Progenitor cell of endocrine pancreas (in vitro differentiated cells): ENCODE measurements at regions not wholly inside any gene's neighbourhood (a gene's known extent, or its start where the extent isn't known, plus 50 kb on each side); places are given as distances from the start of the nearest gene placed in this dataset.

Source experiments
- DNase-seq: peaks from one replicate; pipeline ENCODE4 v3.0.0; 2021; ENCODE audit warnings: low spot score; ENCODE audit not compliant: unreplicated experiment
- H3K27ac Mint-ChIP-seq: 2 replicates; pipeline ENCODE4 v1.8.0; 2021; ENCODE audit warnings: mild to moderate bottlenecking, moderate library complexity, mixed read lengths
- H3K27me3 Mint-ChIP-seq: 2 replicates; pipeline ENCODE4 v1.8.0; 2021; ENCODE audit warnings: mixed read lengths
- H3K36me3 Mint-ChIP-seq: 2 replicates; pipeline ENCODE4 v1.8.0; 2022; ENCODE audit warnings: mixed read lengths; ENCODE audit not compliant: insufficient read depth
- H3K4me1 Mint-ChIP-seq: 2 replicates; pipeline ENCODE4 v1.8.0; 2021; ENCODE audit warnings: low read depth, mixed read lengths
- H3K4me3 Mint-ChIP-seq: 2 replicates; pipeline ENCODE4 v1.8.0; 2021; ENCODE audit warnings: low read depth, mild to moderate bottlenecking, moderate library complexity, mixed read lengths
- H3K9me3 Mint-ChIP-seq: 2 replicates; pipeline ENCODE4 v1.8.0; 2021; ENCODE audit warnings: low read depth, mixed read lengths
- TF ChIP-seq, protein P1 (sequence below): fragments of 200-600 bp; sonication (generic); IDR thresholded peaks from one replicate; pipeline ENCODE4 v1.5.0; 2021; ENCODE audit warnings: antibody characterized with exemption, mild to moderate bottlenecking; ENCODE audit not compliant: unreplicated experiment

DNA sequence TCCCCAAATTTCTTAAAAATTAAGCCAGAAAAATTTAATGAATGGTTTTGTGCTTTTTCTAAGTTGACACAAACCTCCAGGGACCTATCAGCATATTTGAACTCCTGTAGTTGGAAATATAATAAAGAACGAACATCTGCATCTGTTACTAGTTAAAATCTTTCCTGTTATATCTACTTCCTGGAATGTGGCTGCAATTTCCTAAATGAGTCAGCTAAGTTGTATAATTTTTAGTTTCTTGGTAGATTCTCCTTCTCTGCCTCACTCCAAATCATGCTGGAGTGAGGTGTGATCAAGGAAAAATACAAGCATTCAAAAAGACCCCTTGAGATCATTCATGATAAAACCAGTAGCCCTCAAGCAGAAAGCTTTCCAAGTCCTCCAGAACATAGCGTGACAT lies 106.2 kb upstream of the MCTP2 start:
- Mint-ChIP-seq H3K27ac (no peak overlapping the region), H3K4me1 (no peaks in the 10 kb centered on the region)

GRCh38 chr15:94122516-94122915 lies 108.8 kb upstream of the MCTP2 start:
- Mint-ChIP-seq H3K27me3 (peaks cover 85% of the 10 kb centered on the region), H3K9me3 (no peaks in the 10 kb centered on the region), H3K4me3 (no peak overlapping the region), H3K36me3 (no peaks in the 10 kb centered on the region), H3K4me1 (no peaks in the 10 kb centered on the region), H3K27ac (no peak overlapping the region)
- TF ChIP-seq, protein P1, sequence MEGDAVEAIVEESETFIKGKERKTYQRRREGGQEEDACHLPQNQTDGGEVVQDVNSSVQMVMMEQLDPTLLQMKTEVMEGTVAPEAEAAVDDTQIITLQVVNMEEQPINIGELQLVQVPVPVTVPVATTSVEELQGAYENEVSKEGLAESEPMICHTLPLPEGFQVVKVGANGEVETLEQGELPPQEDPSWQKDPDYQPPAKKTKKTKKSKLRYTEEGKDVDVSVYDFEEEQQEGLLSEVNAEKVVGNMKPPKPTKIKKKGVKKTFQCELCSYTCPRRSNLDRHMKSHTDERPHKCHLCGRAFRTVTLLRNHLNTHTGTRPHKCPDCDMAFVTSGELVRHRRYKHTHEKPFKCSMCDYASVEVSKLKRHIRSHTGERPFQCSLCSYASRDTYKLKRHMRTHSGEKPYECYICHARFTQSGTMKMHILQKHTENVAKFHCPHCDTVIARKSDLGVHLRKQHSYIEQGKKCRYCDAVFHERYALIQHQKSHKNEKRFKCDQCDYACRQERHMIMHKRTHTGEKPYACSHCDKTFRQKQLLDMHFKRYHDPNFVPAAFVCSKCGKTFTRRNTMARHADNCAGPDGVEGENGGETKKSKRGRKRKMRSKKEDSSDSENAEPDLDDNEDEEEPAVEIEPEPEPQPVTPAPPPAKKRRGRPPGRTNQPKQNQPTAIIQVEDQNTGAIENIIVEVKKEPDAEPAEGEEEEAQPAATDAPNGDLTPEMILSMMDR: no peak
- DNase-seq: no peak

More for the DNA sequence above, 106.2 kb upstream of the MCTP2 start:
- TF ChIP-seq, protein P1: no peak
- H3K27me3 Mint-ChIP-seq: peaks cover 80% of the 10 kb centered on the region
- no peak for DNase-seq
- H3K4me3 Mint-ChIP-seq: no peak overlapping the region
- H3K9me3 Mint-ChIP-seq: no peaks in the 10 kb centered on the region
- no peaks in the 10 kb centered on the region for H3K36me3 Mint-ChIP-seq

DNA sequence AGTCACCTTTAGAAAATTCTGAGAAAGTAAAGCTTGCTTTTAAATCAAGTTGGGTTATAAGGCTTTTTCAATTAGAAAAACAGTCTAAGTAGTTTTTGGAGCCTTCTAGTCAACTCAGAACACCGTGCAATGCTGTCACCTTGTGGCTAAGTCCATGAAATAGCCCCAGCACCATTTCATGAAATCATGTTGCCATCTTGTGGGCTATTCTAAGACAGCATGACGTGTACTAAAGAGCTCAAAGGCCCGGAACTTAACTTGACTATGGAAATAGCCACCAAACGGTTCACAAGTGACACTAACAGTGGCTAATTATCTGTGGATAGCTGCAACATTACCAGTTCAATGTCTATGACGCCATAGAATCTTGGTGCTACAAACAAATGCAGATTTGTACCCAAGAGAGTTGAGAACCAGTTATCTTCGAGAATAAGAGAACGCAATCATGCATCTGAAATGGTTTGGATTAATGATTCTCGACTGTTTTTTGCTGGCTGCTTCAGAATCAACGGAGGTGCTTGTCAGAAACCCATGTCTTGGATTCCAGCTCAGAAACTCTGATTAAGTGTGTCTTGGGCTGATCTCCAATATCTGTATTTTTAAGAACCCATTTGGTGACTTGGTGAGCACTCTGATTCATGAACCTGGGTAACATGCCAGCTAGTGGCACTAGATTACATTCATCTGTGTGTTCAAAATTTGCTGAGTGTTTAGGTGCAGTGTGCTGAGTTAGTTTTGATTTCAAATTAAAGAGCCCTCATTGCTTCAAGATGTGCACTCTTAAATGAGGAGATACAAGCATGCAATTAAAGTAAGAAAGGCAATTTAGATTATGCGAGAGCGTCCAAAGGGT lies 111.2 kb upstream of the MCTP2 start:
- Mint-ChIP-seq H3K27me3 (peaks cover 68% of the 10 kb centered on the region), H3K36me3 (no peaks in the 10 kb centered on the region), H3K9me3 (peaks cover under 1% of the 10 kb centered on the region), H3K4me1 (no peaks in the 10 kb centered on the region), H3K27ac (no peak overlapping the region), H3K4me3 (no peak overlapping the region)
- peak; percentile 46 for DNase-seq
- TF ChIP-seq, protein P1: no peak

DNA sequence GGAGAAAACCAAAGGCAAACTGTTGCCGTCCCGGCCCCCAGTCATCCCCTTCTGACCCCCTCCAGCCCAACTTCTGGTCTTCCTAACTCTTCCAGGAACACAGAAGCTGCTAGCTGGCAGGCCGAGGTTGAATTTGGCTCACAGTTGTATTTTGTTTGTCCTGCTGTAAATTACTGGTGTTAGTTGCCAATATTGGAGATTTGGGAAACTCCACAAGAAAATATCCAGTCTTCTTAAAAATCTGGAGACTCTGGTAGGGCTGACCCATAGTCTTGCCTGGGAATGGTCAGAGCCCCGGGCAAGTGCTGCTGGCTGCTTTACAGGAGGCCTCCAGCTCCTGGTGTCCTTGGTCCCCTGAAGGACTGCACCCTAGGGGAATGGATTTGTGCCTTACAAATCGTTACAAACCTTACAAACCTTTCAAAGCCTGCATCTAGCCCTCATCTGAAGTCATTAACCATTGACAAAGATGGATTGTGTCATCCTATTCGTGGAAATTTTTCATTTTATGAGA lies 112.0 kb upstream of the MCTP2 start:
- peaks cover 9% of the 10 kb centered on the region for H3K9me3 Mint-ChIP-seq
- peaks cover 62% of the 10 kb centered on the region for H3K27me3 Mint-ChIP-seq
- no peaks in the 10 kb centered on the region for H3K36me3 Mint-ChIP-seq
- no peak for DNase-seq
- peaks cover 5% of the 10 kb centered on the region for H3K4me1 Mint-ChIP-seq
- no peak overlapping the region for H3K4me3 Mint-ChIP-seq
- H3K27ac Mint-ChIP-seq: no peak overlapping the region
- TF ChIP-seq, protein P1: no peak

DNA sequence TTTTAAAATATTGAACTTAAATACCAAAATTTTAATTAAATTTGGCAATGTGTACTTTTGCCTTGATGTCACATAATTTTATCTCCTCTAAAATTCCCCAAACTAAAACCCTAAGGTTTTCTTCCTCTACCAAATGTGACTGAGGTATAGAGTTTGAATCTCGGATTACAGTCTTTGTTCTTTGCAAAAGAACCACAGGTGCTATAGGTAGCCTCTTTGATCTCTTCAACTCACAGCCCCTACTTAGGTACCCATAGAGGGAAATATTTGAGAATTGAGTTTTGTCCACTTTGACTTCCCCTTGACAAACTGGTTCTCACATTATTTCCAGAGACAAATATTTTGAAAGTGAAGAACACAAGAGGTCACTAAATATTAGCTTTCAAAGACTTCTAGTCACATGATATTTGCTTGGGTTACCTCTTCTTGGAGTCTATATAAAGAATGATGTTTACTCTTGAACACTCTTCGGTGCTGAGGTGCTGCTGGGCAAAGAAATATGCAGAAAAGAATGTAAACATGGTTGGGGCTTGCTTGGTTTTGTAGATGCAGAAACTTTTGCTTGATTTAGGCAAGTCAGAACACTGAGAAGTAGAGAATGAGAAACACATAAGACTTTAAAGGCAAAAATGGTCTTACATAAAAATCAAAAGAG lies 120.8 kb upstream of the MCTP2 start:
- H3K27me3 Mint-ChIP-seq: peaks cover 17% of the 10 kb centered on the region
- TF ChIP-seq, protein P1: no peak
- no peak overlapping the region for H3K4me3 Mint-ChIP-seq
- peaks cover 40% of the 10 kb centered on the region for H3K4me1 Mint-ChIP-seq
- no peaks in the 10 kb centered on the region for H3K36me3 Mint-ChIP-seq
- peaks cover 24% of the 10 kb centered on the region for H3K9me3 Mint-ChIP-seq
- DNase-seq: no peak
- H3K27ac Mint-ChIP-seq: peak overlapping the region; percentile 68
